ENCODE measurements at regions not wholly inside any gene's neighbourhood (a gene's known extent, or its start where the extent isn't known, plus 50 kb on each side); places are given as distances from the start of the nearest gene placed in this dataset.
"Not testable (repeated sequence)": the region's sequence is repeated elsewhere in the genome, so short reads cannot be mapped to it uniquely, and the experiment has no call there.

GRCh38 chr1:83043244-83043643 lies 955.7 kb downstream of the TTLL7 start:
- Histone ChIP-seq H3K27ac (no peak overlapping the region), H3K4me1 (no peaks in the 10 kb centered on the region), H3K27me3 (no peaks in the 10 kb centered on the region), H3K4me3 (no peak overlapping the region), H3K36me3 (no peaks in the 10 kb centered on the region), H3K9me3 (no peaks in the 10 kb centered on the region)
- no peak for DNase-seq
- intact Hi-C loops (cut with DNase I; ENCODE audit: low total_unique reads) (no loop called here), in situ Hi-C loops (cut with MboI; ENCODE audit: low pct_ligation_motif_present in 1 of 4, low pct_unique_long_range_greater_than_20kb in 1 of 4, low sequenced_read_pairs in 3 of 4) (no loop called here)
- TF ChIP-seq POLR2A (IDR thresholded peaks at IDR 0.05) (no peak), POLR2AphosphoS5 (IDR thresholded peaks at IDR 0.05) (no peak), CTCF (IDR thresholded peaks at IDR 0.05) (no peak), EP300 (IDR thresholded peaks at IDR 0.05; ENCODE audit: low read depth) (no peak)
- WGBS, 2 donors (ENCODE audit: low coverage in 1 of 2): 57% methylated on average over 1 of the region's 1 CpG; no CpG with 5 or more reads in 1 of the 2 donors

GRCh38 chr1:83039091-83039490 lies 959.8 kb downstream of the TTLL7 start:
- H3K36me3 ChIP-seq; intact Hi-C loops (cut with DNase I; ENCODE audit: low total_unique reads): not testable (repeated sequence)
- 89 to 92% methylated on average over 4 to 6 of the region's 6 CpGs for WGBS, 2 donors (ENCODE audit: low coverage in 1 of 2)

GRCh38 chr1:83034851-83035250 lies 964.1 kb downstream of the TTLL7 start:
- WGBS, 2 donors (ENCODE audit: low coverage in 1 of 2): 74 to 97% methylated on average over 4 to 5 of the region's 5 CpGs
- no peaks in the 10 kb centered on the region for H3K4me1 ChIP-seq
- no peak overlapping the region for H3K4me3 ChIP-seq
- no peak for TF ChIP-seq EP300 (IDR thresholded peaks at IDR 0.05; ENCODE audit: low read depth)
- TF ChIP-seq CTCF (IDR thresholded peaks at IDR 0.05): no peak
- TF ChIP-seq POLR2A (IDR thresholded peaks at IDR 0.05): no peak
- no peak for TF ChIP-seq POLR2AphosphoS5 (IDR thresholded peaks at IDR 0.05)
- no peaks in the 10 kb centered on the region for H3K9me3 ChIP-seq
- DNase-seq: no peak
- H3K27me3 ChIP-seq: no peaks in the 10 kb centered on the region
- intact Hi-C loops (cut with DNase I; ENCODE audit: low total_unique reads) (no loop called here), in situ Hi-C loops (cut with MboI; ENCODE audit: low pct_ligation_motif_present in 1 of 4, low pct_unique_long_range_greater_than_20kb in 1 of 4, low sequenced_read_pairs in 3 of 4) (no loop called here)
- H3K36me3 ChIP-seq: no peaks in the 10 kb centered on the region
- no peak overlapping the region for H3K27ac ChIP-seq

More at GRCh38 chr1:83039091-83039490, 959.8 kb downstream of the TTLL7 start:
- H3K4me1 ChIP-seq; H3K27me3 ChIP-seq; H3K4me3 ChIP-seq; DNase-seq; H3K9me3 ChIP-seq; in situ Hi-C loops (cut with MboI; ENCODE audit: low pct_ligation_motif_present in 1 of 4, low pct_unique_long_range_greater_than_20kb in 1 of 4, low sequenced_read_pairs in 3 of 4); H3K27ac ChIP-seq: not testable (repeated sequence)

- intact Hi-C loops (cut with DNase I; ENCODE audit: low total_unique reads): no loop called here
- in situ Hi-C loops (cut with MboI; ENCODE audit: low pct_ligation_motif_present in 1 of 4, low pct_unique_long_range_greater_than_20kb in 1 of 4, low sequenced_read_pairs in 3 of 4): no loop called here
- no peak for TF ChIP-seq POLR2A (IDR thresholded peaks at IDR 0.05)
- no peak for TF ChIP-seq CTCF (IDR thresholded peaks at IDR 0.05)
- no peak for TF ChIP-seq EP300 (IDR thresholded peaks at IDR 0.05; ENCODE audit: low read depth)
- TF ChIP-seq POLR2AphosphoS5 (IDR thresholded peaks at IDR 0.05): no peak
- no peak for DNase-seq
- Histone ChIP-seq H3K27ac (no peak overlapping the region), H3K4me3 (no peak overlapping the region), H3K9me3 (no peaks in the 10 kb centered on the region), H3K36me3 (no peaks in the 10 kb centered on the region), H3K4me1 (no peaks in the 10 kb centered on the region), H3K27me3 (no peaks in the 10 kb centered on the region)
These were observed 965.2 kb downstream of the TTLL7 start for GRCh38 chr1:83033682-83034081.

- no peaks in the 10 kb centered on the region for H3K27me3 ChIP-seq
- no peaks in the 10 kb centered on the region for H3K4me1 ChIP-seq
- DNase-seq: no peak
- H3K4me3 ChIP-seq: no peak overlapping the region
- in situ Hi-C loops (cut with MboI; ENCODE audit: low pct_ligation_motif_present in 1 of 4, low pct_unique_long_range_greater_than_20kb in 1 of 4, low sequenced_read_pairs in 3 of 4) (no loop called here), intact Hi-C loops (cut with DNase I; ENCODE audit: low total_unique reads) (no loop called here)
- H3K27ac ChIP-seq: no peak overlapping the region
- no peaks in the 10 kb centered on the region for H3K36me3 ChIP-seq
- H3K9me3 ChIP-seq: no peaks in the 10 kb centered on the region
- TF ChIP-seq POLR2AphosphoS5 (IDR thresholded peaks at IDR 0.05): no peak
- TF ChIP-seq POLR2A (IDR thresholded peaks at IDR 0.05): no peak
- TF ChIP-seq CTCF (IDR thresholded peaks at IDR 0.05): no peak
- no peak for TF ChIP-seq EP300 (IDR thresholded peaks at IDR 0.05; ENCODE audit: low read depth)
These were observed 969.0 kb downstream of the TTLL7 start for GRCh38 chr1:83029916-83030315.
